Endothelial cell (in vitro differentiated cells): ENCODE measurements at regions not wholly inside any gene's neighbourhood (a gene's known extent, or its start where the extent isn't known, plus 50 kb on each side); places are given as distances from the start of the nearest gene placed in this dataset.
"Not testable (repeated sequence)": the region's sequence is repeated elsewhere in the genome, so short reads cannot be mapped to it uniquely, and the experiment has no call there.

Experiments used
- DNase-seq: peaks from one replicate; pipeline ENCODE4 v3.0.0; 2021; ENCODE audit warnings: low spot score
- H3K27ac Mint-ChIP-seq: one replicate; pipeline ENCODE4 v1.8.0; 2021; ENCODE audit warnings: mixed read lengths, inconsistent platforms; ENCODE audit not compliant: unreplicated experiment
- H3K27me3 Mint-ChIP-seq: one replicate; pipeline ENCODE4 v1.8.0; 2021; ENCODE audit warnings: mild to moderate bottlenecking, moderate library complexity, mixed read lengths, inconsistent platforms; ENCODE audit not compliant: unreplicated experiment
- H3K36me3 Mint-ChIP-seq: one replicate; pipeline ENCODE4 v1.8.0; 2021; ENCODE audit warnings: mild to moderate bottlenecking, low read depth, mixed read lengths, inconsistent platforms; ENCODE audit not compliant: unreplicated experiment
- H3K4me1 Mint-ChIP-seq: one replicate; pipeline ENCODE4 v1.8.0; 2021; ENCODE audit warnings: mild to moderate bottlenecking, mixed read lengths, inconsistent platforms; ENCODE audit not compliant: unreplicated experiment
- H3K4me3 Mint-ChIP-seq: one replicate; pipeline ENCODE4 v1.8.0; 2021; ENCODE audit warnings: mild to moderate bottlenecking, mixed read lengths, inconsistent platforms; ENCODE audit not compliant: unreplicated experiment
- H3K9me3 Mint-ChIP-seq: one replicate; pipeline ENCODE4 v1.8.0; 2021; ENCODE audit warnings: mixed read lengths, inconsistent platforms; ENCODE audit not compliant: unreplicated experiment
- CTCF ChIP-seq: fragments of 200-600 bp; sonication (generic); IDR thresholded peaks from one replicate; pipeline ENCODE4 v1.5.0; 2021; ENCODE audit warnings: antibody characterized with exemption; ENCODE audit not compliant: unreplicated experiment

GRCh38 chr15:69677403-69677802 is 224.8 kb downstream of the RPLP1 start:
- no peaks in the 10 kb centered on the region for H3K36me3 Mint-ChIP-seq
- no peak for TF ChIP-seq CTCF
- H3K4me1 Mint-ChIP-seq = no peaks in the 10 kb centered on the region
- DNase-seq = no peak
- peaks cover 6% of the 10 kb centered on the region for H3K27me3 Mint-ChIP-seq
- no peak overlapping the region for H3K4me3 Mint-ChIP-seq
- H3K27ac Mint-ChIP-seq = no peak overlapping the region
- no peaks in the 10 kb centered on the region for H3K9me3 Mint-ChIP-seq

GRCh38 chr15:69679623-69680228 is 227.1 kb downstream of the RPLP1 start:
- no peak for TF ChIP-seq CTCF
- Mint-ChIP-seq H3K4me3 (no peak overlapping the region), H3K36me3 (peaks cover 5% of the 10 kb centered on the region), H3K27me3 (peaks cover 6% of the 10 kb centered on the region), H3K27ac (no peak overlapping the region), H3K4me1 (no peaks in the 10 kb centered on the region), H3K9me3 (no peaks in the 10 kb centered on the region)
- DNase-seq = no peak

- H3K9me3 Mint-ChIP-seq, DNase-seq, H3K27ac Mint-ChIP-seq, H3K27me3 Mint-ChIP-seq, H3K4me1 Mint-ChIP-seq, H3K36me3 Mint-ChIP-seq, H3K4me3 Mint-ChIP-seq: not testable (repeated sequence)
Measured at GRCh38 chr15:69684823-69685222, 232.2 kb downstream of the RPLP1 start.

GRCh38 chr15:69685512-69686452 is 233.2 kb downstream of the RPLP1 start:
- peaks cover 5% of the 10 kb centered on the region for H3K9me3 Mint-ChIP-seq
- H3K36me3 Mint-ChIP-seq = peaks cover 12% of the 10 kb centered on the region
- H3K27ac Mint-ChIP-seq = no peak overlapping the region
- H3K4me1 Mint-ChIP-seq = no peaks in the 10 kb centered on the region
- DNase-seq = no peak
- no peak overlapping the region for H3K4me3 Mint-ChIP-seq
- TF ChIP-seq CTCF = no peak
- H3K27me3 Mint-ChIP-seq = peaks cover 5% of the 10 kb centered on the region

GRCh38 chr15:69686626-69687025 is 234.0 kb downstream of the RPLP1 start:
- Mint-ChIP-seq H3K4me1 (no peaks in the 10 kb centered on the region), H3K27me3 (peaks cover 5% of the 10 kb centered on the region), H3K4me3 (no peak overlapping the region), H3K9me3 (peaks cover 5% of the 10 kb centered on the region), H3K36me3 (peaks cover 12% of the 10 kb centered on the region), H3K27ac (no peak overlapping the region)
- no peak for TF ChIP-seq CTCF
- DNase-seq = no peak
